ENCODE measurements at regions not wholly inside any gene's neighbourhood (a gene's known extent, or its start where the extent isn't known, plus 50 kb on each side); places are given as distances from the start of the nearest gene placed in this dataset.

- H3K4me3 ChIP-seq (ENCODE audit: low read depth in 2 of 2, low read length in 1 of 2), result no peak overlapping the region
Observed at GRCh38 chr20:60474385-60474910, 516.2 kb downstream of the CDH26 start.

More at GRCh38 chr20:60474385-60474910, 516.2 kb downstream of the CDH26 start:
- ChIA-PET CTCF (interaction anchor here (0.6 to 2.0 kb wide), 2 partner anchors 10 to 17 kb away, joined by 3 to 7 read pairs; no protein-coding TSS in a partner anchor), POLR2A (no interaction called here)
- Histone ChIP-seq H3K36me3 (replicated peaks in 1 of 2; ENCODE audit: control insufficient read depth in 1 of 2, insufficient read depth in 2 of 2, low read length in 1 of 2) (no peaks in the 10 kb centered on the region), H3K9ac (no peak overlapping the region), H3K79me2 (ENCODE audit: insufficient read depth) (no peaks in the 10 kb centered on the region), H2AFZ (ENCODE audit: low read depth) (no peak overlapping the region), H4K20me1 (ENCODE audit: insufficient read depth) (no peaks in the 10 kb centered on the region), H3K4me1 (ENCODE audit: control insufficient read depth in 1 of 2, insufficient read depth in 2 of 2, low read depth in 1 of 2, low read length in 1 of 2) (no peaks in the 10 kb centered on the region), H3K9me2 (no peaks in the 10 kb centered on the region), H3K27ac (ENCODE audit: low read depth in 2 of 2, low read length in 1 of 2) (no peak overlapping the region), H3K4me2 (no peak overlapping the region), H3K9me3 (no peaks in the 10 kb centered on the region), H3F3A (replicated peaks; ENCODE audit: insufficient read depth) (no peaks in the 10 kb centered on the region), H3K27me3 (ENCODE audit: insufficient read depth) (no peaks in the 10 kb centered on the region)
- DNase-seq, result no peak
- no peak for TF ChIP-seq MEF2A (IDR thresholded peaks at IDR 0.05; ENCODE audit: borderline replicate concordance, low read depth)
- no peak for TF ChIP-seq NFIC (IDR thresholded peaks at IDR 0.05; ENCODE audit: borderline replicate concordance)
- no peak for TF ChIP-seq NRF1 (IDR thresholded peaks at IDR 0.05; ENCODE audit: low read depth, low read length)
- no peak for TF ChIP-seq PBX3 (IDR thresholded peaks at IDR 0.05)
- no peak for TF ChIP-seq RCOR1 (IDR thresholded peaks at IDR 0.05; ENCODE audit: low read length)
- TF ChIP-seq USF2 (IDR thresholded peaks at IDR 0.05; ENCODE audit: borderline replicate concordance, low read depth, low read length), result no peak
- TF ChIP-seq SIN3A (IDR thresholded peaks at IDR 0.05; ENCODE audit: borderline replicate concordance, low read depth, low read length), result no peak
- TF ChIP-seq CTCF (IDR thresholded peaks at IDR 0.05), result no peak
- TF ChIP-seq REST (IDR thresholded peaks at IDR 0.05; ENCODE audit: low read depth, low read length), result no peak
- no peak for TF ChIP-seq FOSL2 (IDR thresholded peaks at IDR 0.05; ENCODE audit: borderline replicate concordance, low read depth)
- no peak for TF ChIP-seq TEAD4 (IDR thresholded peaks at IDR 0.05; ENCODE audit: borderline replicate concordance, insufficient read depth)
- no peak for TF ChIP-seq GABPA (IDR thresholded peaks at IDR 0.05; ENCODE audit: low read depth)
- no peak for TF ChIP-seq TAF1 (IDR thresholded peaks at IDR 0.05; ENCODE audit: borderline replicate concordance, low read depth, low read length)
- TF ChIP-seq MXI1 (IDR thresholded peaks at IDR 0.05; ENCODE audit: low read depth, low read length), result no peak
- no peak for TF ChIP-seq TCF12 (IDR thresholded peaks at IDR 0.05)
- TF ChIP-seq MAX (IDR thresholded peaks at IDR 0.05; ENCODE audit: low read depth), result no peak
- no peak for TF ChIP-seq GATA2 (CRISPR knock-in tag; IDR thresholded peaks at IDR 0.05)
- 29% methylated on average over 8 of the region's 8 CpGs for WGBS (ENCODE audit: low lambda C conversion rate)

Measured in SK-N-SH (cell line).